Testis (tissue), 2 donors: ENCODE measurements at regions not wholly inside any gene's neighbourhood (a gene's known extent, or its start where the extent isn't known, plus 50 kb on each side); places are given as distances from the start of the nearest gene placed in this dataset.

Source experiments
- DNase-seq: peaks from one replicate; pipeline ENCODE4 v3.0.0-alpha.2; 2019
- H3K27ac ChIP-seq, 2 donors: fragments of 200-600 bp; sonication (generic); one replicate each; pipeline ENCODE4 v1.5.1; 2019
- H3K27me3 ChIP-seq: fragments of 200-600 bp; sonication (generic); one replicate; pipeline ENCODE4 v1.5.1; 2019
- H3K36me3 ChIP-seq: fragments of 200-600 bp; sonication (generic); one replicate; pipeline ENCODE4 v1.5.1; 2017; ENCODE audit warnings: low read depth; ENCODE audit errors: missing control alignments
- H3K4me1 ChIP-seq: fragments of 200-600 bp; sonication (generic); one replicate; pipeline ENCODE4 v1.5.1; 2019
- H3K4me3 ChIP-seq, 2 donors: fragments of 200-600 bp; sonication (generic); one replicate each; pipeline ENCODE4 v1.5.1; 2017 to 2019
- H3K9me3 ChIP-seq: fragments of 200-600 bp; sonication (generic); one replicate; pipeline ENCODE4 v1.5.1; 2017
- POLR2A ChIP-seq: fragments of 450-650 bp; IDR thresholded peaks from one replicate; pipeline ENCODE4 v1.6.1; 2017; ENCODE audit warnings: antibody characterized with exemption, mild to moderate bottlenecking, moderate library complexity
- WGBS, 2 donors: methylation state at CpG; one replicate each; pipeline ENCODE4 v1.1.5; 2018; 5-methylcytosine and 5-hydroxymethylcytosine counted together
- intact Hi-C: fragments of 100-400 bp; cut with DNase I; formaldehyde crosslinking; loops from one replicate; pipeline ENCODE4 v1.15.1; 2023; ENCODE audit warnings: low total_unique reads
- TF ChIP-seq, protein P1 (sequence below), 3 experiments: fragments of 450-650 bp in 2 of 3; fragments of 200-600 bp in 1 of 3; sonication (generic) in 1 of 3; IDR thresholded peaks; one replicate each; pipeline ENCODE4 v1.5.1; 2016 to 2019; ENCODE audit warnings: antibody characterized with exemption in 3 of 3, mild to moderate bottlenecking in 2 of 3, moderate library complexity in 1 of 3

- H3K36me3 ChIP-seq: no peaks in the 10 kb centered on the region
- no peaks in the 10 kb centered on the region for H3K9me3 ChIP-seq
- DNase-seq: no peak
- no peak overlapping the region for H3K4me3 ChIP-seq
- H3K4me1 ChIP-seq: no peaks in the 10 kb centered on the region
- TF ChIP-seq, protein P1, sequence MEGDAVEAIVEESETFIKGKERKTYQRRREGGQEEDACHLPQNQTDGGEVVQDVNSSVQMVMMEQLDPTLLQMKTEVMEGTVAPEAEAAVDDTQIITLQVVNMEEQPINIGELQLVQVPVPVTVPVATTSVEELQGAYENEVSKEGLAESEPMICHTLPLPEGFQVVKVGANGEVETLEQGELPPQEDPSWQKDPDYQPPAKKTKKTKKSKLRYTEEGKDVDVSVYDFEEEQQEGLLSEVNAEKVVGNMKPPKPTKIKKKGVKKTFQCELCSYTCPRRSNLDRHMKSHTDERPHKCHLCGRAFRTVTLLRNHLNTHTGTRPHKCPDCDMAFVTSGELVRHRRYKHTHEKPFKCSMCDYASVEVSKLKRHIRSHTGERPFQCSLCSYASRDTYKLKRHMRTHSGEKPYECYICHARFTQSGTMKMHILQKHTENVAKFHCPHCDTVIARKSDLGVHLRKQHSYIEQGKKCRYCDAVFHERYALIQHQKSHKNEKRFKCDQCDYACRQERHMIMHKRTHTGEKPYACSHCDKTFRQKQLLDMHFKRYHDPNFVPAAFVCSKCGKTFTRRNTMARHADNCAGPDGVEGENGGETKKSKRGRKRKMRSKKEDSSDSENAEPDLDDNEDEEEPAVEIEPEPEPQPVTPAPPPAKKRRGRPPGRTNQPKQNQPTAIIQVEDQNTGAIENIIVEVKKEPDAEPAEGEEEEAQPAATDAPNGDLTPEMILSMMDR (IDR thresholded peaks at IDR 0.05): no peak
- TF ChIP-seq POLR2A: no peak
- 78 to 100% methylated on average over 2 to 3 of the region's 3 CpGs for WGBS, 2 donors
- no peak overlapping the region for H3K27ac ChIP-seq
- no peaks in the 10 kb centered on the region for H3K27me3 ChIP-seq
- intact Hi-C loops: no loop called here
Observed at GRCh38 chrX:39591099-39591498, 506.7 kb downstream of the BCOR start.

DNA sequence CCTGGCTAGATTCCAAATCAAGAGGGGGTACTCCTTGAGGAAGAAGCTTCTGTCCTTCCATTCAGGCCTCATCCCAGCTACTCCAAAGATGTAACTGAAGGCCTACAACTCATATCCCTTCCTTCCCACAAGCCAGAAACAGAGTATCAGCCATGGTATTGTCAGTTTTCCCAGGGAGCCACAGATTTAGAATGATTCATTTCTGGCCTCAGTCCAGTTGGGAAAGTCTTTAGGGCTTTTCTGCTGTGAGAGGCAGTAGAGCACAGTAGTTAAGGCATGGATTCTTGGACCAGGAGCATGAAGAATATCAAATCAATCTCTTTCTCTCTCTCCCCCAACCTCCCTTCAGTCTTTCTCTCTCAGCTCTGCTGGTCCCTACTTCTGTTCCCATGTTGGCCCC lies 505.0 kb downstream of the BCOR start:
- DNase-seq: no peak
- Histone ChIP-seq H3K9me3 (no peaks in the 10 kb centered on the region), H3K27me3 (no peaks in the 10 kb centered on the region), H3K4me1 (no peaks in the 10 kb centered on the region), H3K4me3 (no peak overlapping the region), H3K36me3 (no peaks in the 10 kb centered on the region), H3K27ac (no peak overlapping the region)
- intact Hi-C loops: no loop called here
- TF ChIP-seq POLR2A: no peak
- TF ChIP-seq, protein P1 (IDR thresholded peaks at IDR 0.05): no peak

GRCh38 chrX:39595977-39596376 lies 501.8 kb downstream of the BCOR start:
- no peak for DNase-seq
- intact Hi-C loops: no loop called here
- Histone ChIP-seq H3K27ac (no peak overlapping the region), H3K4me1 (no peaks in the 10 kb centered on the region), H3K4me3 (no peak overlapping the region), H3K27me3 (no peaks in the 10 kb centered on the region), H3K36me3 (no peaks in the 10 kb centered on the region), H3K9me3 (no peaks in the 10 kb centered on the region)
- TF ChIP-seq POLR2A: no peak
- TF ChIP-seq, protein P1 (IDR thresholded peaks at IDR 0.05): no peak
- 85% methylated on average over 1 of the region's 1 CpG; no CpG with 5 or more reads in 1 of the 2 donors for WGBS, 2 donors

DNA sequence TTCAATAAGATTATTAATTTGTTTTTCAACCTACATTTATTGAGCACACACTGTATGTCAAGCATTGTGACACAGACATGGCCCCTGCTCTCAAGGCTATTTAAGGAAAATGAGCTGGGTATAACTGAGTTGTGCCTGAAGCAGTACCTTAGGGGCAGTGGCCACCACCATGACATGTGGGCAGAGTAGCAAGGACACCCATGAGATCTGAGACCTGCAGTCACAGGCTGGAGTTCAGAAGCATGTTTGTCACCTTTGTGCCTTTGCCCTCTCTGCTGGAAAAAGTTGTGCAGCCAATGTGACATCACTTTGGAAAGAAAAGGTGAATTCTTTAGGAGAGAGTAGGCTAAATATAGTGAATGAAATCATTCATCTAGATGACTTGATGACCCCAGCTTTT lies 501.3 kb downstream of the BCOR start:
- Histone ChIP-seq H3K4me1 (no peaks in the 10 kb centered on the region), H3K4me3 (no peak overlapping the region), H3K9me3 (no peaks in the 10 kb centered on the region), H3K27ac (no peak overlapping the region), H3K27me3 (no peaks in the 10 kb centered on the region), H3K36me3 (no peaks in the 10 kb centered on the region)
- TF ChIP-seq, protein P1 (IDR thresholded peaks at IDR 0.05): no peak
- no peak for TF ChIP-seq POLR2A
- intact Hi-C loops: no loop called here
- no peak for DNase-seq

GRCh38 chrX:39599339-39599738 lies 498.4 kb downstream of the BCOR start:
- Histone ChIP-seq H3K27ac (no peak overlapping the region), H3K9me3 (no peaks in the 10 kb centered on the region), H3K27me3 (no peaks in the 10 kb centered on the region), H3K36me3 (no peaks in the 10 kb centered on the region), H3K4me1 (peaks cover 3% of the 10 kb centered on the region), H3K4me3 (no peak overlapping the region)
- 93% methylated on average over 5 of the region's 6 CpGs; no CpG with 5 or more reads in 1 of the 2 donors for WGBS, 2 donors
- no peak for DNase-seq
- intact Hi-C loops: no loop called here
- TF ChIP-seq, protein P1 (IDR thresholded peaks at IDR 0.05): no peak
- no peak for TF ChIP-seq POLR2A
